ENCODE measurements at regions not wholly inside any gene's neighbourhood (a gene's known extent, or its start where the extent isn't known, plus 50 kb on each side); places are given as distances from the start of the nearest gene placed in this dataset.

- CTCF ChIA-PET (ENCODE audit: partially characterized antibody): interaction anchor here (2.3 kb wide), 1 partner anchor 9 kb away, joined by 5 read pairs; no protein-coding TSS in a partner anchor
- Histone ChIP-seq H3K9ac (replicated peaks in 1 of 4; ENCODE audit: extremely low read depth in 1 of 4, low read depth in 3 of 4, low read length in 3 of 4) (no peak overlapping the region), H2BK120ac (replicated peaks; ENCODE audit: low read depth, low read length) (no peak overlapping the region), H3K27me3 (replicated peaks in 1 of 4; ENCODE audit: control insufficient read depth in 3 of 4, extremely low read depth in 1 of 4, insufficient read depth in 3 of 4, low read length in 3 of 4) (no peaks in the 10 kb centered on the region; a peak in 2 of 7 replicates), H3K56ac (replicated peaks; ENCODE audit: insufficient read length, low read depth, low read length) (no peak overlapping the region), H3K4me3 (ENCODE audit: extremely low read depth in 1 of 4, insufficient read depth in 2 of 4, low read depth in 3 of 4, low read length in 4 of 4) (no peak overlapping the region), H2BK15ac (ENCODE audit: low read length) (no peak overlapping the region), H4K91ac (replicated peaks; ENCODE audit: insufficient read length, low read length) (no peak overlapping the region), H3K79me1 (ENCODE audit: low read depth, low read length) (no peaks in the 10 kb centered on the region), H3K27ac (ENCODE audit: low read depth, low read length) (no peak overlapping the region), H2AFZ (ENCODE audit: low read length) (no peak overlapping the region), H3K23me2 (ENCODE audit: low read depth, low read length) (no peaks in the 10 kb centered on the region), H3K36me3 (ENCODE audit: control insufficient read depth in 2 of 4, insufficient read depth in 4 of 4, low read length in 3 of 4) (no peaks in the 10 kb centered on the region), H2BK12ac (ENCODE audit: low read depth, low read length) (no peak overlapping the region), H3K14ac (ENCODE audit: insufficient read length) (no peak overlapping the region), H2AK5ac (ENCODE audit: low read depth, low read length) (no peak overlapping the region), H4K8ac (ENCODE audit: extremely low read depth, insufficient read depth, low read length) (no peak overlapping the region), H2BK20ac (ENCODE audit: low read length) (no peak overlapping the region), H4K5ac (ENCODE audit: insufficient read length, low read depth, low read length) (no peak overlapping the region), H2BK5ac (ENCODE audit: low read depth, low read length) (no peak overlapping the region), H3K18ac (ENCODE audit: extremely low read depth, low read length) (no peak overlapping the region), H3K79me2 (ENCODE audit: control insufficient read depth in 1 of 2, insufficient read depth in 2 of 2, low read length in 2 of 2) (no peaks in the 10 kb centered on the region), H3K4ac (replicated peaks; ENCODE audit: insufficient read length, low read depth, low read length) (no peak overlapping the region), H3K23ac (ENCODE audit: insufficient read length) (no peak overlapping the region), H3K4me2 (ENCODE audit: insufficient read depth in 1 of 2, low read depth in 2 of 2, low read length in 2 of 2) (no peak overlapping the region), H3K9me3 (ENCODE audit: insufficient read depth in 2 of 2, low read depth in 1 of 2, low read length in 1 of 2) (no peaks in the 10 kb centered on the region; a peak in 1 of 4 replicates), H3K4me1 (replicated peaks in 1 of 4; ENCODE audit: control insufficient read depth in 3 of 4, insufficient read depth in 4 of 4, low read length in 3 of 4) (no peaks in the 10 kb centered on the region), H4K20me1 (replicated peaks in 1 of 2; ENCODE audit: control insufficient read depth in 1 of 2, insufficient read depth in 2 of 2, low read length in 2 of 2) (no peaks in the 10 kb centered on the region)
- DNase-seq (ENCODE audit: low read depth in 1 of 2, low spot score in 2 of 2) (no peak), FAIRE-seq (no peak)
- POLR2A ChIA-PET (ENCODE audit: partially characterized antibody): no interaction called here
- 90% methylated on average over 3 of the region's 3 CpGs; no CpG with 5 or more reads in 1 of the 2 experiments for WGBS, 2 experiments (ENCODE audit: extremely low coverage in 1 of 2, insufficient coverage in 1 of 2, insufficient read length in 1 of 2, insufficient replicate concordance in 2 of 2, low coverage in 1 of 2, low lambda C conversion rate in 2 of 2, missing lambda C conversion rate in 1 of 2)
- TF ChIP-seq EZH2 (IDR thresholded peaks at IDR 0.05; ENCODE audit: low read depth, low read length, severe bottlenecking): no peak
- no peak for TF ChIP-seq YY1 (IDR thresholded peaks at IDR 0.05; ENCODE audit: low read depth, low read length)
- TF ChIP-seq SIRT6 (IDR thresholded peaks at IDR 0.05; ENCODE audit: low read length): no peak
- TF ChIP-seq JUND (IDR thresholded peaks at IDR 0.05; ENCODE audit: low read length): no peak
- no peak for TF ChIP-seq SAP30 (IDR thresholded peaks at IDR 0.05; ENCODE audit: insufficient read depth, insufficient replicate concordance, low read length)
- no peak for TF ChIP-seq SUZ12 (IDR thresholded peaks at IDR 0.05; ENCODE audit: low read length)
- TF ChIP-seq CTBP2 (IDR thresholded peaks at IDR 0.05; ENCODE audit: borderline replicate concordance, insufficient read depth, insufficient read length, low read length): no peak
- no peak for TF ChIP-seq NANOG (IDR thresholded peaks at IDR 0.05; ENCODE audit: insufficient read depth, low read depth, low read length, poor library complexity, severe bottlenecking)
- TF ChIP-seq KDM5A (IDR thresholded peaks at IDR 0.05; ENCODE audit: low read length): no peak
- no peak for TF ChIP-seq POLR2A (IDR thresholded peaks at IDR 0.05; ENCODE audit: control extremely low read depth in 1 of 2, low read depth in 2 of 2, low read length in 2 of 2)
- no peak for TF ChIP-seq RAD21 (IDR thresholded peaks at IDR 0.05 in 1 of 2, conservative IDR thresholded peaks at IDR 0.05 in 1 of 2; ENCODE audit: low read depth in 2 of 2, low read length in 2 of 2)
- TF ChIP-seq NRF1 (IDR thresholded peaks at IDR 0.05; ENCODE audit: low read depth, low read length): no peak
- TF ChIP-seq POLR2AphosphoS5 (IDR thresholded peaks at IDR 0.05; ENCODE audit: low read depth, low read length): no peak
- no peak for TF ChIP-seq SP2 (IDR thresholded peaks at IDR 0.05; ENCODE audit: low read length)
- no peak for TF ChIP-seq POU5F1 (IDR thresholded peaks at IDR 0.05; ENCODE audit: low read depth, low read length)
- TF ChIP-seq CBX5 (IDR thresholded peaks at IDR 0.05; ENCODE audit: low read depth, low read length): no peak
Observed at GRCh38 chr20:60447703-60448102, 489.5 kb downstream of the CDH26 start.

All from H1 (cell line).